ENCODE measurements at regions not wholly inside any gene's neighbourhood (a gene's known extent, or its start where the extent isn't known, plus 50 kb on each side); places are given as distances from the start of the nearest gene placed in this dataset.

GRCh38 chr5:105687493-105687892 is 1983.2 kb downstream of the EFNA5 start:
- no peak for TF ChIP-seq CTCF (conservative IDR thresholded peaks at IDR 0.05; ENCODE audit: low read length)
- TF ChIP-seq EZH2phosphoT487 (IDR thresholded peaks at IDR 0.05; ENCODE audit: borderline replicate concordance, low read depth, low read length), result no peak
- intact Hi-C loops (cut with micrococcal nuclease; ENCODE audit: unreplicated experiment), result loop anchor here (1.0 kb wide), 1 partner anchor 23 kb away; no protein-coding TSS in a partner anchor
- Histone ChIP-seq H3K27ac (ENCODE audit: low read depth, low read length, poor library complexity, severe bottlenecking) (no peak overlapping the region), H2AFZ (ENCODE audit: low read length) (no peak overlapping the region), H3K4me3 (ENCODE audit: low read depth, low read length, poor library complexity, severe bottlenecking) (no peak overlapping the region), H3K4me2 (ENCODE audit: low read length) (no peak overlapping the region), H3K9me3 (ENCODE audit: low read length) (no peaks in the 10 kb centered on the region), H3K9me2 (ENCODE audit: insufficient read depth, low read length) (no peaks in the 10 kb centered on the region), H3K79me2 (ENCODE audit: insufficient read depth, low read depth, low read length) (no peaks in the 10 kb centered on the region), H3K4me1 (ENCODE audit: insufficient read depth, low read length, poor library complexity, severe bottlenecking) (no peaks in the 10 kb centered on the region), H3K36me3 (ENCODE audit: insufficient read depth, low read length) (no peaks in the 10 kb centered on the region), H4K20me1 (ENCODE audit: insufficient read depth, low read length) (no peaks in the 10 kb centered on the region)
- BruUV-seq (replicated peaks), result no TSS peak
- POLR2A ChIA-PET, result no interaction called here
- no peak for DNase-seq (ENCODE audit: low spot score)
- CTCF ChIA-PET (ENCODE audit: unreplicated experiment), result no interaction called here

GRCh38 chr5:105685884-105686283 is 1984.9 kb downstream of the EFNA5 start:
- Histone ChIP-seq H3K79me2 (ENCODE audit: insufficient read depth, low read depth, low read length) (no peaks in the 10 kb centered on the region), H3K9me3 (ENCODE audit: low read length) (no peaks in the 10 kb centered on the region), H3K9me2 (ENCODE audit: insufficient read depth, low read length) (no peaks in the 10 kb centered on the region), H3K4me2 (ENCODE audit: low read length) (no peak overlapping the region), H3K4me3 (ENCODE audit: low read depth, low read length, poor library complexity, severe bottlenecking) (no peak overlapping the region), H2AFZ (ENCODE audit: low read length) (no peak overlapping the region), H3K36me3 (ENCODE audit: insufficient read depth, low read length) (no peaks in the 10 kb centered on the region), H4K20me1 (ENCODE audit: insufficient read depth, low read length) (no peaks in the 10 kb centered on the region), H3K27ac (ENCODE audit: low read depth, low read length, poor library complexity, severe bottlenecking) (no peak overlapping the region), H3K4me1 (ENCODE audit: insufficient read depth, low read length, poor library complexity, severe bottlenecking) (no peaks in the 10 kb centered on the region)
- POLR2A ChIA-PET, result no interaction called here
- no peak for DNase-seq (ENCODE audit: low spot score)
- CTCF ChIA-PET (ENCODE audit: unreplicated experiment), result no interaction called here
- no TSS peak for BruUV-seq (replicated peaks)
- intact Hi-C loops (cut with micrococcal nuclease; ENCODE audit: unreplicated experiment), result no loop called here
- no peak for TF ChIP-seq CTCF (conservative IDR thresholded peaks at IDR 0.05; ENCODE audit: low read length)
- no peak for TF ChIP-seq EZH2phosphoT487 (IDR thresholded peaks at IDR 0.05; ENCODE audit: borderline replicate concordance, low read depth, low read length)

DNA sequence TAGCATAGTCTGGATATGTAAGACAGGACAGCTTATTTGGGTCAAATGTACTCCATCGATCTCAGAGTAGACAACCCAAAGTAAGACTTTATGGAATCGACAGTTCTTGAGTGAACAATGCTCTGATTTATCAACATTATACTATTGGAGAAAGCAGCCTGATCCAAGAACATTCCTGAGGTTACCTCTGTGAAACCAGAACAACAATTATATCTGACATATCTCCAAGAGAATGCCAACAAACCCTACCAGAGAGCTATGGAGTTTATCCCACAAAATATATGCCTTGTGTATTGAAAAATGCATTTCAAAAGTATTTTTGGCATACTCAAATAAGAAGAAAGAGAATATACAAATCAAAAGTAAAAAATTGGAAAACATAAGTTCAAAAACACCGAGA is 1985.9 kb downstream of the EFNA5 start:
- Histone ChIP-seq H3K79me2 (ENCODE audit: insufficient read depth, low read depth, low read length) (no peaks in the 10 kb centered on the region), H3K36me3 (ENCODE audit: insufficient read depth, low read length) (no peaks in the 10 kb centered on the region), H2AFZ (ENCODE audit: low read length) (no peak overlapping the region), H3K4me2 (ENCODE audit: low read length) (no peak overlapping the region), H3K9me3 (ENCODE audit: low read length) (no peaks in the 10 kb centered on the region), H3K9me2 (ENCODE audit: insufficient read depth, low read length) (no peaks in the 10 kb centered on the region), H4K20me1 (ENCODE audit: insufficient read depth, low read length) (no peaks in the 10 kb centered on the region), H3K4me3 (ENCODE audit: low read depth, low read length, poor library complexity, severe bottlenecking) (no peak overlapping the region), H3K4me1 (ENCODE audit: insufficient read depth, low read length, poor library complexity, severe bottlenecking) (no peaks in the 10 kb centered on the region), H3K27ac (ENCODE audit: low read depth, low read length, poor library complexity, severe bottlenecking) (no peak overlapping the region)
- intact Hi-C loops (cut with micrococcal nuclease; ENCODE audit: unreplicated experiment), result no loop called here
- ChIA-PET CTCF (ENCODE audit: unreplicated experiment) (no interaction called here), POLR2A (interaction anchor here (1.0 kb wide), 1 partner anchor 21 kb away, joined by 3 read pairs; no protein-coding TSS in a partner anchor)
- BruUV-seq (replicated peaks), result no TSS peak
- no peak for TF ChIP-seq CTCF (conservative IDR thresholded peaks at IDR 0.05; ENCODE audit: low read length)
- TF ChIP-seq EZH2phosphoT487 (IDR thresholded peaks at IDR 0.05; ENCODE audit: borderline replicate concordance, low read depth, low read length), result no peak
- DNase-seq (ENCODE audit: low spot score), result no peak
